ENCODE measurements at regions not wholly inside any gene's neighbourhood (a gene's known extent, or its start where the extent isn't known, plus 50 kb on each side); places are given as distances from the start of the nearest gene placed in this dataset.

GRCh38 chr3:153734777-153735551 is 386.2 kb upstream of the ARHGEF26 start:
- Histone ChIP-seq H4K20me1 (ENCODE audit: insufficient read depth, low read length, poor library complexity, severe bottlenecking) (no peaks in the 10 kb centered on the region), H3K4me1 (ENCODE audit: insufficient read depth, low read length, poor library complexity, severe bottlenecking) (no peaks in the 10 kb centered on the region), H3K27me3 (ENCODE audit: insufficient read depth, low read length, poor library complexity, severe bottlenecking) (no peaks in the 10 kb centered on the region), H3K36me3 (ENCODE audit: insufficient read depth, low read length) (no peaks in the 10 kb centered on the region), H3K4me2 (ENCODE audit: low read depth, low read length, poor library complexity, severe bottlenecking) (no peak overlapping the region), H3K9me2 (replicated peaks; ENCODE audit: low read depth, low read length) (no peaks in the 10 kb centered on the region), H3K9me3 (ENCODE audit: insufficient read depth, low read depth, low read length) (no peaks in the 10 kb centered on the region), H3K9ac (ENCODE audit: low read depth, low read length, poor library complexity, severe bottlenecking) (no peak overlapping the region), H2AFZ (ENCODE audit: low read length) (no peak overlapping the region), H3F3A (ENCODE audit: low read depth) (no peaks in the 10 kb centered on the region), H3K79me2 (ENCODE audit: insufficient read depth, low read length) (no peaks in the 10 kb centered on the region), H3K4me3 (ENCODE audit: low read length, poor library complexity, severe bottlenecking) (no peak overlapping the region)
- TF ChIP-seq CTCF (conservative IDR thresholded peaks at IDR 0.05; ENCODE audit: low read length) = no peak
- no peak for TF ChIP-seq EZH2phosphoT487 (IDR thresholded peaks at IDR 0.05; ENCODE audit: borderline replicate concordance)

GRCh38 chr3:153740109-153740508 is 381.1 kb upstream of the ARHGEF26 start:
- no peak overlapping the region for H3K4me2 ChIP-seq (ENCODE audit: low read depth, low read length, poor library complexity, severe bottlenecking)
- H3K9me2 ChIP-seq (replicated peaks; ENCODE audit: low read depth, low read length) = no peaks in the 10 kb centered on the region
- TF ChIP-seq CTCF (conservative IDR thresholded peaks at IDR 0.05; ENCODE audit: low read length) = no peak
- H2AFZ ChIP-seq (ENCODE audit: low read length) = no peak overlapping the region
- H3K9me3 ChIP-seq (ENCODE audit: insufficient read depth, low read depth, low read length) = no peaks in the 10 kb centered on the region
- no peaks in the 10 kb centered on the region for H3K79me2 ChIP-seq (ENCODE audit: insufficient read depth, low read length)
- no peaks in the 10 kb centered on the region for H3F3A ChIP-seq (ENCODE audit: low read depth)
- no peaks in the 10 kb centered on the region for H3K36me3 ChIP-seq (ENCODE audit: insufficient read depth, low read length)
- no peak overlapping the region for H3K4me3 ChIP-seq (ENCODE audit: low read length, poor library complexity, severe bottlenecking)
- H3K4me1 ChIP-seq (ENCODE audit: insufficient read depth, low read length, poor library complexity, severe bottlenecking) = no peaks in the 10 kb centered on the region
- H4K20me1 ChIP-seq (ENCODE audit: insufficient read depth, low read length, poor library complexity, severe bottlenecking) = no peaks in the 10 kb centered on the region
- H3K9ac ChIP-seq (ENCODE audit: low read depth, low read length, poor library complexity, severe bottlenecking) = no peak overlapping the region
- H3K27me3 ChIP-seq (ENCODE audit: insufficient read depth, low read length, poor library complexity, severe bottlenecking) = no peaks in the 10 kb centered on the region

- Histone ChIP-seq H3K9ac (ENCODE audit: low read depth, low read length, poor library complexity, severe bottlenecking) (no peak overlapping the region), H3K79me2 (ENCODE audit: insufficient read depth, low read length) (no peaks in the 10 kb centered on the region), H2AFZ (ENCODE audit: low read length) (no peak overlapping the region), H3K9me2 (replicated peaks; ENCODE audit: low read depth, low read length) (no peaks in the 10 kb centered on the region), H3K4me1 (ENCODE audit: insufficient read depth, low read length, poor library complexity, severe bottlenecking) (no peaks in the 10 kb centered on the region), H4K20me1 (ENCODE audit: insufficient read depth, low read length, poor library complexity, severe bottlenecking) (no peaks in the 10 kb centered on the region), H3F3A (ENCODE audit: low read depth) (no peaks in the 10 kb centered on the region), H3K9me3 (ENCODE audit: insufficient read depth, low read depth, low read length) (no peaks in the 10 kb centered on the region), H3K4me2 (ENCODE audit: low read depth, low read length, poor library complexity, severe bottlenecking) (no peak overlapping the region), H3K27me3 (ENCODE audit: insufficient read depth, low read length, poor library complexity, severe bottlenecking) (no peaks in the 10 kb centered on the region), H3K36me3 (ENCODE audit: insufficient read depth, low read length) (no peaks in the 10 kb centered on the region), H3K4me3 (ENCODE audit: low read length, poor library complexity, severe bottlenecking) (no peak overlapping the region)
- no peak for TF ChIP-seq EZH2phosphoT487 (IDR thresholded peaks at IDR 0.05; ENCODE audit: borderline replicate concordance)
- no peak for TF ChIP-seq CTCF (conservative IDR thresholded peaks at IDR 0.05; ENCODE audit: low read length)
Observed at GRCh38 chr3:153744889-153745288, 376.3 kb upstream of the ARHGEF26 start.
